ENCODE measurements at regions not wholly inside any gene's neighbourhood (a gene's known extent, or its start where the extent isn't known, plus 50 kb on each side); places are given as distances from the start of the nearest gene placed in this dataset.

GRCh38 chr18:70503060-70503459 is 214.2 kb downstream of the SOCS6 start:
- H3K4me3 ChIP-seq (ENCODE audit: low read depth, low read length): no peak overlapping the region
- no peak for TF ChIP-seq CTCF (IDR thresholded peaks at IDR 0.05; ENCODE audit: low read depth, low read length, missing control alignments)
- DNase-seq (ENCODE audit: low read depth): no peak

GRCh38 chr18:70501358-70501757 is 212.5 kb downstream of the SOCS6 start:
- no peak for TF ChIP-seq CTCF (IDR thresholded peaks at IDR 0.05; ENCODE audit: low read depth, low read length, missing control alignments)
- no peak overlapping the region for H3K4me3 ChIP-seq (ENCODE audit: low read depth, low read length)
- no peak for DNase-seq (ENCODE audit: low read depth)

- H3K4me3 ChIP-seq (ENCODE audit: low read depth, low read length): no peak overlapping the region
- no peak for TF ChIP-seq CTCF (IDR thresholded peaks at IDR 0.05; ENCODE audit: low read depth, low read length, missing control alignments)
- DNase-seq (ENCODE audit: low read depth): no peak
These were observed 211.9 kb downstream of the SOCS6 start for GRCh38 chr18:70500748-70501147.

DNA sequence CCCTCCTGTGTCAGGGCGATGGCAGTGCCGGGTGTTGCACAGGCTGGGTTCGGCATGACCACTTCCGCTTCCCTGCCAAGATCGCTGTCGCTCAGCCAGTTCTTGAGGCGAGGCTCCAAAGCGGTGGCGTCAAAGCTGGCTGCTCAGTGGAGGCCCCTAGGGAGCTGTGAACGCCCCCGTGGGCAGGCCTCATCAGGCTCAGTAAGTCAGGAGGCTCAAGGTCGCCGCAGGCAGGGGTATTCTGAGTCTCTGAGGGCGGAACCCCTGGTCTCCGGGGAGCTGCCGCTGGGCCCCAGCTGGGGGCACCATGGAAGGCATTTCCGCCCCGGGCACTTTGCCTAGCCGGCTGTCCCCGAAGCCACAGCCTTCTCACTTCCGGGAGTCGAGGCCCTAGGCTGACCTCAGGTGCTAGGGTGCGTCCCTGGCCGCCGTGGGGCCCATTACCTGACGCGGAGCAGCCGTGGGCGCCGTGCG is 210.4 kb downstream of the SOCS6 start:
- peak; percentile 8 for TF ChIP-seq CTCF (IDR thresholded peaks at IDR 0.05; ENCODE audit: low read depth, low read length, missing control alignments)
- DNase-seq (ENCODE audit: low read depth): peak; percentile 59

DNA sequence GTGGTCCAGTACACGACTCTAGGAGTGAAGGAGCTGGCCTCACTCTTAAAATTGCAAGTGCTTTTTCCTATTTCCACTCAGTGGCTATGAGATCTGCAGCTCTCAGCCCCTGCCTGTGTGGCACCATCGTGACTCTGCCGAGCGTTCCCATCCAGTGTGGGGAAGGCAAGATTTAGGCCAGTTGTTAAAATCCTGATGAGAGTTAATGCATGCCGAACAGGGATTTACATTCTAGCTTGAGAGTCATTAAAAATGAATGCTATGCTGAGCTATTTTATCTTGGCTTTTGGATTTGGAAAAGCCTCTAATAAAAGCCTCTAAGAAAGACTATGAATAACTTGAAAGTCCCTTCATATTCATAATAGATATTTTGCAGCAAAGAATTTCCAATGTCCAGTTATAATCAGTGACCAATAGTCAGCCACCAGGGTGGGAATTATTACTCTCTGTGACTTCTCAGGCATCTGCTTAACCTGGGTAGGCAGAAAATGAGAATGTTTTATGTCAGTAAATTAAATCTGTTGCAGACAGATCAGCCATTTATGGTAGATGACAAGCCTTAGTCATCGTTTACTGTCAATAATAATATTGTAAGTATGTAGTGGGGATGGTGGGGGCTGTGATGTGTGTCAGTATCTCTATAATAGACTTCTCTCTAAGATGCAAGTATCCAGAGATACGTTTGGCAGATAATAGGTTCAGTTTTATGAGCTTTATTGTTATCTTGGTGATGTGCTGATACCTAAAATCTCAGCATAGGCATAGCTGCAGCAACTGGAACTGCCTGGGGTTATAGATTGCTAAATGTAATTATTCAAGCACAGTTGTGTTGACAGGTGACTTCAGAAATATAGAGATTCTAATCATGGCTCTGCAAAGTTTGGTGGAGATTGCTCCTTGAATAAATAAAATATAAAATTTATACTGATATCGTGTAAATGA is 207.8 kb downstream of the SOCS6 start:
- H3K4me3 ChIP-seq (ENCODE audit: low read depth, low read length): no peak overlapping the region
- TF ChIP-seq CTCF (IDR thresholded peaks at IDR 0.05; ENCODE audit: low read depth, low read length, missing control alignments): no peak
- no peak for DNase-seq (ENCODE audit: low read depth)

More for the DNA sequence above, 210.4 kb downstream of the SOCS6 start:
- H3K4me3 ChIP-seq (ENCODE audit: low read depth, low read length): peak overlapping the region; percentile 44

DNA sequence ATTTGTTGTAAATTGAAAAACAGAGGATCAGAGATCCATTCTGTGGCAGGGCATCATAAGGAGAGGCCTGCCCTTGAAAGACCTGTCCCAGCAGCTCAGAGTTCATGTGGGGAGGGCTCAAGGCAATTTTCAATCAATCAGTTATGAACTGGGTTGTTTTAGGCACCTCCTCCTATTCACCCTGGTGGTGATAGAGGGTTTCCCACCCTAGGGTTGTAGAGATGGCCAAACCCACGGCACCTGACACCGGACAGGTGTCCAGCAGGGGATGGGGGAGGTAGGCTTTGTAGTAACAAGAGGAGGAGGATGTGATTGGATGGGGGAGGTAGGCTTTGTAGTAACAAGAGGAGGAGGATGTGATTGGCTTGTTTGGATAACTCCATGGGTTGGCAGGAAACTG is 205.7 kb downstream of the SOCS6 start:
- DNase-seq (ENCODE audit: low read depth): no peak
- H3K4me3 ChIP-seq (ENCODE audit: low read depth, low read length): no peak overlapping the region
- TF ChIP-seq CTCF (IDR thresholded peaks at IDR 0.05; ENCODE audit: low read depth, low read length, missing control alignments): no peak
